Upper lobe of left lung (tissue), 6 donors: ENCODE measurements at regions not wholly inside any gene's neighbourhood (a gene's known extent, or its start where the extent isn't known, plus 50 kb on each side); places are given as distances from the start of the nearest gene placed in this dataset.
A peak's percentile ranks its signal among the peaks of the same experiment; 100 is the strongest.
"Not testable (repeated sequence)": the region's sequence is repeated elsewhere in the genome, so short reads cannot be mapped to it uniquely, and the experiment has no call there.

ENCODE experiments used
- ATAC-seq, 2 donors: fragments of 200-7000 bp; cut with Tn5 transposase; one replicate each; pipeline ENCODE4 v1.9.1; 2022; ENCODE audit warnings: mild to moderate bottlenecking in 2 of 2, moderate library complexity in 2 of 2; ENCODE audit not compliant: low FRiP score in 2 of 2
- DNase-seq, 2 donors: peaks; one replicate each; pipeline ENCODE4 v3.0.0-alpha.2; 2019 to 2020
- H3K27ac ChIP-seq, 4 donors: fragments of 200-600 bp; sonication (generic); one replicate each; pipeline ENCODE4 v1.5.1; 2016 to 2019
- H3K27me3 ChIP-seq, 4 donors: fragments of 200-600 bp; sonication (generic); one replicate each; pipeline ENCODE4 v1.5.1; 2017 to 2019
- H3K36me3 ChIP-seq, 4 donors: fragments of 200-600 bp; sonication (generic); one replicate each; pipeline ENCODE4 v1.5.1; 2016 to 2019
- H3K4me1 ChIP-seq, 4 donors: fragments of 200-600 bp; sonication (generic); one replicate each; pipeline ENCODE4 v1.5.1; 2018 to 2019
- H3K4me3 ChIP-seq, 4 donors: fragments of 200-600 bp; sonication (generic); one replicate each; pipeline ENCODE4 v1.5.1; 2017 to 2019; ENCODE audit warnings: mild to moderate bottlenecking in 2 of 4, moderate library complexity in 1 of 4
- H3K9me3 ChIP-seq, 4 donors: fragments of 200-600 bp; sonication (generic); one replicate each; pipeline ENCODE4 v1.5.1; 2018 to 2019
- CTCF ChIP-seq, 6 experiments: fragments of 450-650 bp in 4 of 6; fragments of 200-600 bp in 2 of 6; sonication (generic) in 2 of 6; IDR thresholded peaks; one replicate each; pipeline ENCODE4 v1.5.1; 2016 to 2019; ENCODE audit warnings: antibody characterized with exemption in 6 of 6
- EP300 ChIP-seq, 4 donors: sonication (generic); formaldehyde crosslinking; IDR thresholded peaks; one replicate each; pipeline ENCODE4 v1.5.1; 2017; ENCODE audit warnings: antibody characterized with exemption in 4 of 4, control low read depth in 2 of 4
- POLR2A ChIP-seq, 4 donors: fragments of 450-650 bp; IDR thresholded peaks; one replicate each; pipeline ENCODE4 v1.5.1; 2016 to 2017; ENCODE audit warnings: antibody characterized with exemption in 4 of 4, mild to moderate bottlenecking in 2 of 4
- POLR2AphosphoS5 ChIP-seq, 2 donors: sonication (generic); formaldehyde crosslinking; IDR thresholded peaks; one replicate each; pipeline ENCODE4 v1.5.1; 2017; ENCODE audit warnings: antibody characterized with exemption in 2 of 2
- WGBS, 2 donors: methylation state at CpG; one replicate each; pipeline ENCODE4 v1.1.5; 2017 to 2018; 5-methylcytosine and 5-hydroxymethylcytosine counted together
- donor health status: DM: no; HTN: no; CAD: no; lungs with moderate emphysema.
- donor health status: DM: no; HTN: yes; CAD: no; lungs with severe emphysema.

- Histone ChIP-seq H3K4me1 (no peaks in the 10 kb centered on the region), H3K4me3 (no peak overlapping the region), H3K27ac (no peak overlapping the region), H3K27me3 (no peaks in the 10 kb centered on the region), H3K36me3 (no peaks in the 10 kb centered on the region), H3K9me3 (no peaks in the 10 kb centered on the region)
- 92 to 95% methylated on average over 1 of the region's 1 CpG for WGBS, 2 donors
- no peak for ATAC-seq
- DNase-seq: no peak
- TF ChIP-seq CTCF (IDR thresholded peaks at IDR 0.05): no peak
- TF ChIP-seq EP300 (IDR thresholded peaks at IDR 0.05): no peak
- no peak for TF ChIP-seq POLR2AphosphoS5 (IDR thresholded peaks at IDR 0.05)
- TF ChIP-seq POLR2A (IDR thresholded peaks at IDR 0.05): no peak
Measured at GRCh38 chr4:148550788-148551187, 108.6 kb upstream of the NR3C2 start.

GRCh38 chr4:148542922-148543623, 100.9 kb upstream of the NR3C2 start:
- H3K27ac ChIP-seq: no peak overlapping the region
- 84 to 88% methylated on average over 4 of the region's 4 CpGs for WGBS, 2 donors

DNA sequence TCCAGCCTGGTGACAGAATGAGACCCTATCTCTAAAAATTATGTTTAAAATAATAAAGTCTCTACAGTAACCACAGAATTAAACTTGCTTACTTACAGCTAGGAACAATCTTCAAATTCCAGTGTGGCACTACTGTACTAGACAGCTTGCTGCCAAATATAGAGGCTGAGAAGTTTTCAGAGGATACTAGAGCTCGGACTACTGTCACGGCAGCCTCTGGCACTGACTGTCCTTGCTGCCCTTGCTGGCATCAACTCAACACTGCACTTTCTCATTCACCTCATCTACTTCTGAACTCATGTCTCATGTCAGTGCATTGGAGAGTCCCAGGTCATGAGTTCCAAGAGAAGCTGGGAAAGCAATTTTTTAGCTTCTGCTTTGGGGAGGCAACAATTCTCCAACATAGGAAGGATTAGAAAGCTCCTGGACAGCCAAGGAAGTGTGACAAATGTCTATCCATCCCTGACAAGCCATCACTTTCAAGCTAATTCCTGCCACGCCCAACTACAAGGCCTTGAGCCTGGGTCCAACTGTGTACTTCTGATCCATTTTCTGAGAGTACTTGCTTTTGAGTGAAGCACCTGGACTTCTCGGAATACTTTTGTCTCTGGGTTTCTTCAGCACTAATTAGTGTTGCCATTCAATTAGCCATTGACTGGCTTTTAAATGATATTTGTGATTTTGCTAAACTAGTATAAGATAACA, 98.6 kb upstream of the NR3C2 start:
- H3K9me3 ChIP-seq: no peaks in the 10 kb centered on the region
- WGBS, 2 donors: 67 to 93% methylated on average over 4 of the region's 4 CpGs
- TF ChIP-seq CTCF (IDR thresholded peaks at IDR 0.05): no peak
- TF ChIP-seq EP300 (IDR thresholded peaks at IDR 0.05): no peak
- no peak for TF ChIP-seq POLR2A (IDR thresholded peaks at IDR 0.05)
- DNase-seq: no peak
- H3K36me3 ChIP-seq: no peaks in the 10 kb centered on the region
- peaks cover 0 to 2% (median 0%) of the 10 kb centered on the region in 4 donors for H3K4me1 ChIP-seq
- no peaks in the 10 kb centered on the region for H3K27me3 ChIP-seq
- H3K4me3 ChIP-seq: no peak overlapping the region
- no peak for ATAC-seq
- no peak overlapping the region for H3K27ac ChIP-seq

More at GRCh38 chr4:148542922-148543623, 100.9 kb upstream of the NR3C2 start:
- TF ChIP-seq CTCF (IDR thresholded peaks at IDR 0.05): no peak
- no peak for TF ChIP-seq POLR2AphosphoS5 (IDR thresholded peaks at IDR 0.05)
- TF ChIP-seq EP300 (IDR thresholded peaks at IDR 0.05): no peak
- TF ChIP-seq POLR2A (IDR thresholded peaks at IDR 0.05): no peak
- Histone ChIP-seq H3K27me3 (no peaks in the 10 kb centered on the region), H3K4me1 (peaks cover 0 to 2% (median 0%) of the 10 kb centered on the region in 4 donors), H3K9me3 (no peaks in the 10 kb centered on the region), H3K4me3 (no peak overlapping the region), H3K36me3 (no peaks in the 10 kb centered on the region)
- DNase-seq (no peak), ATAC-seq (no peak)

DNA sequence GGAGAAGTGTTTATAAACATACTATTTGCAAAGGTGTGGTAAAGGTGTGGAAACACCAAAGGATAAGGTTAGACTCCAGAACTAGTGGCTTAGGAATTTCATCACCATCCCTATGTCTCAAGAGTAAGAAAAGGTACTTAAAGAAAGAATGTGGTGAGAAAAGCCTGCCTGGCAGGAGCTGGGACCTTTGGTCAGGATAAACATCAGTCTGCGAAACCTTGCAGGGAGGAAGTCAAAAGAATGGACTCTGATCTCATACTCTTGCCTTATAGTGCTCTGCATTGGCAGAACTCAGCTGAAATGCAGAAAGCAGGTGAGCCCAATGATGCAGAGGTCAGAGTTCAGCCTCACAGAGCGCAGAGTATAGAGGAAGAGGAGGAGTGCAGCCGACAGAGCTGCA, 97.2 kb upstream of the NR3C2 start:
- Histone ChIP-seq H3K4me3 (no peak overlapping the region), H3K9me3 (peaks cover 0 to 12% (median 4%) of the 10 kb centered on the region in 4 donors), H3K27me3 (no peaks in the 10 kb centered on the region), H3K27ac (no peak overlapping the region), H3K36me3 (no peaks in the 10 kb centered on the region), H3K4me1 (peaks cover 0 to 2% (median 0%) of the 10 kb centered on the region in 4 donors)
- WGBS, 2 donors: 61 to 67% methylated on average over 3 of the region's 3 CpGs
- ATAC-seq (peak; percentile 45 to 74), DNase-seq (peak in 1 of 2 donors; percentile 26)
- TF ChIP-seq CTCF (IDR thresholded peaks at IDR 0.05) (no peak), EP300 (IDR thresholded peaks at IDR 0.05) (no peak), POLR2AphosphoS5 (IDR thresholded peaks at IDR 0.05) (no peak), POLR2A (IDR thresholded peaks at IDR 0.05) (no peak)

DNA sequence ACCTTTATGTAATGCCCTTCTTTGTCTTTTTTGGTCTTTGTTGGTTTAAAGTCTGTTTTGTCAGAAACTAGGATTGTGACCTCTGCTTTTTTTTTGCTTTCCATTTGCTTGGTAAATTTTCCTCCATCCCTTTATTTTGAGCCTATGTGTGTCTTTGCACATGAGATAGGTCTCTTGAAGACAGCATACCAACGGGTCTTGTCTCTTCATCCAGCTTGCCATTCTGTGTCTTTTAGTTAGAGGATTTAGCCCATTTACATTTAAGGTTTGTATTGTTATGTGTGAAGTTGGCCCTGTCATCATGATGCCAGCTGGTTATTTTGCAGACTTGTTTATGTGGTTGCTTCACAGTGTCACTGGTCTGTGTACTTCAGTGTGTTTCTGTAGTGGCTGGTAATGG, 91.6 kb upstream of the NR3C2 start:
- DNase-seq, H3K27me3 ChIP-seq, H3K36me3 ChIP-seq, H3K4me3 ChIP-seq, H3K27ac ChIP-seq, H3K4me1 ChIP-seq, ATAC-seq: not testable (repeated sequence)
- peaks cover 3 to 32% (median 20%) of the 10 kb centered on the region in 4 donors for H3K9me3 ChIP-seq
- 82 to 94% methylated on average over 1 of the region's 1 CpG for WGBS, 2 donors
